Calu3 (cell line): ENCODE measurements at regions not wholly inside any gene's neighbourhood (a gene's known extent, or its start where the extent isn't known, plus 50 kb on each side); places are given as distances from the start of the nearest gene placed in this dataset.

Experiments used
- BruUV-seq: library from RNA; stranded (reverse); fragments of 400-500 nt; replicated peaks from 2 replicates; lab custom pipeline; 2021; lab: Mats Ljungman, UMichigan
- CTCF ChIA-PET: fragments of 300-600 bp; sonication (Branson Sonifier 250); formaldehyde crosslinking; loops from one replicate; lab custom pipeline; 2022; ENCODE audit warnings: antibody characterized with exemption; lab: Charles Lee
- DNase-seq: peaks from one replicate; pipeline ENCODE4 v3.0.0; 2022
- H3K27ac Mint-ChIP-seq: one replicate; pipeline ENCODE4 v1.8.0; 2022; ENCODE audit warnings: mixed read lengths; ENCODE audit not compliant: unreplicated experiment
- H3K27me3 Mint-ChIP-seq: one replicate; pipeline ENCODE4 v1.8.0; 2022; ENCODE audit warnings: mixed read lengths; ENCODE audit not compliant: unreplicated experiment
- H3K36me3 Mint-ChIP-seq: one replicate; pipeline ENCODE4 v1.8.0; 2022; ENCODE audit warnings: mild to moderate bottlenecking, moderate library complexity, mixed read lengths; ENCODE audit not compliant: insufficient read depth, unreplicated experiment
- H3K4me1 Mint-ChIP-seq: one replicate; pipeline ENCODE4 v1.8.0; 2022; ENCODE audit warnings: mild to moderate bottlenecking, low read depth, mixed read lengths; ENCODE audit not compliant: unreplicated experiment
- H3K4me3 Mint-ChIP-seq: one replicate; pipeline ENCODE4 v1.8.0; 2022; ENCODE audit warnings: mild to moderate bottlenecking, low read depth, moderate library complexity, mixed read lengths; ENCODE audit not compliant: unreplicated experiment
- H3K9me3 Mint-ChIP-seq: one replicate; pipeline ENCODE4 v1.8.0; 2022; ENCODE audit warnings: low read depth, mixed read lengths; ENCODE audit not compliant: unreplicated experiment
- CTCF ChIP-seq: fragments of 200-600 bp; IDR thresholded peaks from one replicate; pipeline ENCODE4 v1.8.0; 2022; ENCODE audit warnings: antibody characterized with exemption; ENCODE audit not compliant: unreplicated experiment
- intact Hi-C: fragments of 100-400 bp; cut with micrococcal nuclease; formaldehyde crosslinking; loops from one replicate; pipeline ENCODE4 v1.10.0; 2022; ENCODE audit not compliant: unreplicated experiment

GRCh38 chr3:86257955-86258641, 732.9 kb downstream of the VGLL3 start:
- no peaks in the 10 kb centered on the region for H3K4me1 Mint-ChIP-seq
- H3K36me3 Mint-ChIP-seq, result no peaks in the 10 kb centered on the region
- peaks cover 2% of the 10 kb centered on the region for H3K9me3 Mint-ChIP-seq
- no peak overlapping the region for H3K4me3 Mint-ChIP-seq
- CTCF ChIA-PET, result no interaction called here
- no peak for DNase-seq
- intact Hi-C loops, result no loop called here
- TF ChIP-seq CTCF, result no peak
- no TSS peak for BruUV-seq
- H3K27me3 Mint-ChIP-seq, result no peaks in the 10 kb centered on the region
- H3K27ac Mint-ChIP-seq, result no peak overlapping the region

GRCh38 chr3:86254480-86254879, 736.5 kb downstream of the VGLL3 start:
- intact Hi-C loops, result loop anchor here (5.0 kb wide), 1 partner anchor 308 kb away; no protein-coding TSS in a partner anchor
- Mint-ChIP-seq H3K9me3 (no peaks in the 10 kb centered on the region), H3K36me3 (no peaks in the 10 kb centered on the region), H3K4me3 (no peak overlapping the region), H3K27ac (no peak overlapping the region), H3K27me3 (no peaks in the 10 kb centered on the region), H3K4me1 (peaks cover 10% of the 10 kb centered on the region)
- no peak for TF ChIP-seq CTCF
- no peak for DNase-seq
- BruUV-seq, result no TSS peak
- CTCF ChIA-PET, result no interaction called here

GRCh38 chr3:86251781-86252180, 739.2 kb downstream of the VGLL3 start:
- BruUV-seq, result no TSS peak
- H3K4me1 Mint-ChIP-seq, result peaks cover 10% of the 10 kb centered on the region
- no peak overlapping the region for H3K27ac Mint-ChIP-seq
- no peak for DNase-seq
- H3K9me3 Mint-ChIP-seq, result no peaks in the 10 kb centered on the region
- CTCF ChIA-PET, result no interaction called here
- intact Hi-C loops, result loop anchor here (5.0 kb wide), 1 partner anchor 311 kb away; no protein-coding TSS in a partner anchor
- no peaks in the 10 kb centered on the region for H3K36me3 Mint-ChIP-seq
- no peaks in the 10 kb centered on the region for H3K27me3 Mint-ChIP-seq
- no peak overlapping the region for H3K4me3 Mint-ChIP-seq
- no peak for TF ChIP-seq CTCF

- intact Hi-C loops, result loop anchor here (5.0 kb wide), 1 partner anchor 312 kb away; no protein-coding TSS in a partner anchor
- no peak for DNase-seq
- no peak overlapping the region for H3K27ac Mint-ChIP-seq
- no peaks in the 10 kb centered on the region for H3K9me3 Mint-ChIP-seq
- no peaks in the 10 kb centered on the region for H3K27me3 Mint-ChIP-seq
- peaks cover 10% of the 10 kb centered on the region for H3K4me1 Mint-ChIP-seq
- CTCF ChIA-PET, result no interaction called here
- BruUV-seq, result no TSS peak
- TF ChIP-seq CTCF, result no peak
- no peaks in the 10 kb centered on the region for H3K36me3 Mint-ChIP-seq
- no peak overlapping the region for H3K4me3 Mint-ChIP-seq
These were observed 741.1 kb downstream of the VGLL3 start for GRCh38 chr3:86249833-86250232.
